ENCODE measurements at regions not wholly inside any gene's neighbourhood (a gene's known extent, or its start where the extent isn't known, plus 50 kb on each side); places are given as distances from the start of the nearest gene placed in this dataset.

DNA sequence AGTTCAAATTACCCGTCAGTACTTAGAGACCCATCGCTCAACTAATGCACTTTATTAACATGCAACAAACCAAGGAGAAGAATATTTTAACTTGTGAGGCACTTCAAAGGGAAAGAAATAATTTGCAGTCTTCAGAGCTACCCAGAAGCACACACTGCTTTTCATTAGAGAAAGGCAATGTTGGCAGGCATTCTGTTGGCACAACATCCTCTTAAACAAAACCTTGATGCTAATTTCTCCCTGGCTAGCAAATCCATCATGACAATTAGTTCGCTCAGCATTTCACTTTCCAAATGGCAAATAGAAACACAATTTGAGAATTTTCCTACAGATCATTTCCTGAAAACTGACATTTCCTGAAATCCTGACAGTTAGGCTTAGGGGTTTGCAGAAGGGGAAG is 155.6 kb upstream of the FAM13C start:
- TF ChIP-seq POLR2A (IDR thresholded peaks at IDR 0.05) (no peak), EP300 (IDR thresholded peaks at IDR 0.05) (no peak)
- TF ChIP-seq, protein P1, sequence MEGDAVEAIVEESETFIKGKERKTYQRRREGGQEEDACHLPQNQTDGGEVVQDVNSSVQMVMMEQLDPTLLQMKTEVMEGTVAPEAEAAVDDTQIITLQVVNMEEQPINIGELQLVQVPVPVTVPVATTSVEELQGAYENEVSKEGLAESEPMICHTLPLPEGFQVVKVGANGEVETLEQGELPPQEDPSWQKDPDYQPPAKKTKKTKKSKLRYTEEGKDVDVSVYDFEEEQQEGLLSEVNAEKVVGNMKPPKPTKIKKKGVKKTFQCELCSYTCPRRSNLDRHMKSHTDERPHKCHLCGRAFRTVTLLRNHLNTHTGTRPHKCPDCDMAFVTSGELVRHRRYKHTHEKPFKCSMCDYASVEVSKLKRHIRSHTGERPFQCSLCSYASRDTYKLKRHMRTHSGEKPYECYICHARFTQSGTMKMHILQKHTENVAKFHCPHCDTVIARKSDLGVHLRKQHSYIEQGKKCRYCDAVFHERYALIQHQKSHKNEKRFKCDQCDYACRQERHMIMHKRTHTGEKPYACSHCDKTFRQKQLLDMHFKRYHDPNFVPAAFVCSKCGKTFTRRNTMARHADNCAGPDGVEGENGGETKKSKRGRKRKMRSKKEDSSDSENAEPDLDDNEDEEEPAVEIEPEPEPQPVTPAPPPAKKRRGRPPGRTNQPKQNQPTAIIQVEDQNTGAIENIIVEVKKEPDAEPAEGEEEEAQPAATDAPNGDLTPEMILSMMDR (IDR thresholded peaks at IDR 0.05): no peak
